MV-4-11 (cell line): ENCODE measurements at regions not wholly inside any gene's neighbourhood (a gene's known extent, or its start where the extent isn't known, plus 50 kb on each side); places are given as distances from the start of the nearest gene placed in this dataset.
"Not testable (repeated sequence)": the region's sequence is repeated elsewhere in the genome, so short reads cannot be mapped to it uniquely, and the experiment has no call there.

ENCODE experiments used
- DNase-seq: peaks from one replicate; lab custom pipeline; 2025; lab: John Stamatoyannopoulos, UW

DNA sequence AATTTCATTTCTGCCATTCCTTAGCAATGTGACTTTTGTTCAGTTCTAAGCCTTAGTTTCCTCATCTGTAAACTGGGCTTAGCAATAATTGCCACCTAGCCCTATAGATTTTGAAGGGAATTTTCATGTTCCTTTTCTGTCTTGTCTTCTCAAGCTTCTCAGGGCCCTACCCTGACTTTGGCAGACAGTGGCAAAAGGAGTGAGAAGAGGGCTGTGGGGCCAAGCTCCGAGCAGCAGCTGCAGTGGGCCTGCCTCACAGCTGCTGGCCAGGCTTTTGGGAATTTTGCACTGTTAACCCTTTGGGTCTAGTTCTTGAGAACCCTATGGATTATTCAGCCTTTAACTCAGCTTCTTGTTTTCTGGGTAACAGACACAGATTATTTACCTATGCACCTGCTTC lies 67.6 kb upstream of the IGSF1 start:
- no peak for DNase-seq

DNA sequence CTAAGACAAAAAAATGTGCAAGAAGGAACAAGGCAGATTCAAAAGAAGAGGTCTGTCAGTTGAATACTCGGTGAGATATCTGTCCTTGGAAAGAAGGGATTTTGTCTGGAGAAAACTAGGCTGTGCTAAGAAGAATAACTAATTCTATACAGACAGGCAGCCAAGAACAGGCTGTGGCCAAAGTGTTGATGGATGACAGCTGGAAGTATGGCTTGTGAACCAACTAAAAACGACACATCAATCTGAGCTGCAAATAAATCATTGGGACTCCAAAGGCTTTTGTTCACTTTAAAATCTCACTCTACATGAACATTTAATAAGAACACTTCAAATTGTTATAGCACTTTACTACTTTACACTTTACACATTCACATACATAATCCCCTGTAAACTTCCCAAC lies 70.5 kb upstream of the IGSF1 start:
- DNase-seq = no peak

DNA sequence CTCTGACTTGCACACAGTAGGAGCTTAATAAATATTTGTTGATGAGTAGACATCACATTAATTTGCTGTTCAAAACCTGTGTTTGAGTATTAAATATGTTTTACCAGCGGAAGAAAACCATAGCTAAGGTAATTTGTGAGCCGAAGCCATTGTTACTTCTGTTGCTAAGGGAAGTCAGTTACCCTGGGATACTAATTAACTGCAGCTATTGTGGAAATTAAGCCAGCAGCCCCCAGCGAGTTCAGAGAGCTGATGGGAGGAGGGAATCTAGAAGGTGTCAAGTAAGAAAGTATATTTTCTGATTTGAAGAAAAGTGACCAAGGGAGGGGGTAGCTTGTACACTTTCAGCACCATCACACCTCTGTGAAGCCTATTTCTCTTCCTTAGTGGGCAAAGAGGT lies 76.7 kb upstream of the IGSF1 start:
- DNase-seq = no peak

DNA sequence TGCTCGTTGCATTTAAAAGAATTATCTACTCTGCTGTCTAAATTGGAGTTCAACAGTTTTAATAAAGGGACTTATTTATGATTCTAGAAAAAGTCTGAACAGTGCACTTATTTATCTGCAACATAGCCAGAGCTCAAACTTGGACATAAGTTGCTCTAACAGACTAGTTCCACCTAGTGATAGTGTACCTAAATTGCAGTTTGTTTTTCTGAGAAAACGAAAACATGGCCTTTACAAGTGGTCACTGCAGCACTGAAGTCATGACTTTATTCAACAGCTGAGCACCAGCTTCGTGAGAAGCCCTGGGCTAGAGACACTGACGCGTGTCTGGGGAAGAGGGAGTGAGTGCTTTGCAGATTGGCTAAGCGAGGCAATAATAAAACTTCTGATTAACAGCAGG lies 77.3 kb upstream of the IGSF1 start:
- DNase-seq = no peak

DNA sequence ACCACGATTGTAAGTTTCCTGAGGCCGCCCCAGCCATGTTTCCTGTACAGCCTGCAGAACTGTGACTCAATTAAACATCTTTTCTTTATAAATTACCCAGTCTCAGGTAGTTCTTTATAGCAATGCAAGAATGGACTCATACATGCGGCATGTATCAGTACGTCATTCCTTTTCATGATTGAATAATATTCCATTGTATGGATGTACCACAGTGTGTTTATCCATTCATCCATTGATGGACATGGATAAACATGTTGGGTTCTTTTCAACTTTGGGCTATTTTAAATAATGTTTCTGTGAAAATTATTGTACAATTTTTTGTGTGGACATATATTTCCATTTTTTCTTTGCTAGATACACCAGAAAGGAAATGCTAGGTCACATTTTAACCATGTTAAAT lies 99.2 kb upstream of the IGSF1 start:
- DNase-seq = no peak

DNA sequence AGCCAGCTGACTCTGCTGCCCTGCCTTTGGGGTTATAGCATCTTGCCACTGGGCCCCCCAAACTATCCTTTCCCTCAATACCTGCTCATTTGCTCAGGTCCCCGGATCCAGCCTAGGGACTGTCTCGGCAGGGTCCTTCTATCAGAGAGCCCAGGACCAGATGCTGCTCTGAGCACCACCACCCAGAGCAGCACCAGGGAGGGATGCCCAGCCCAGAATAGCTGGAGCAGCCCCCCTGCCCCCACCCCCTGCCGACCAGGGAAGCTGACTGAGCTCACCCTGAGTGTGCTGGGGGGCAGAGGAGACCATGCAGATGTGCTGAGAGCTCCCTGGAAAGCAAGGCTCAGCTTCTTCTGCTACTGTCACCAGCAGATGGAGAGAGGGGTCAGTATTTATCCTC lies 103.6 kb upstream of the IGSF1 start:
- no peak for DNase-seq

DNA sequence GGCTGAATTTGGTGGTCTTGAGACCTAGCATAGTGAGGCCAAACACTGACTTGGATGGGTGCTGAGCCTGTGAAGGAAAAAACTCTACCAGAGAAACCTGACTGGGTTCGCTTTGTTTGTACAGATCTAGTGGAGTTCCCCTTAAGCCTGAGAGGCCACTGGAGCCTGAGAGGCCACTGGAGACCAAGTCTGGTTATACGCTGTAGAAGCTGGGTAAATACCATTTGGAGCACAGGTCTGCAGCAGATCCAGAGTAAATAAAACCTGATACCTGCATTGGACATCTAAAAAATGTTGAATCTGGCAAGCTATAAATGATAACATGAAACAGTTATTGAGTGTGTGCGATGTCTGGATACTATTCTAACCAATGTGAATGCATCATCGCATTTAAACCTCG lies 104.3 kb upstream of the IGSF1 start:
- no peak for DNase-seq

DNA sequence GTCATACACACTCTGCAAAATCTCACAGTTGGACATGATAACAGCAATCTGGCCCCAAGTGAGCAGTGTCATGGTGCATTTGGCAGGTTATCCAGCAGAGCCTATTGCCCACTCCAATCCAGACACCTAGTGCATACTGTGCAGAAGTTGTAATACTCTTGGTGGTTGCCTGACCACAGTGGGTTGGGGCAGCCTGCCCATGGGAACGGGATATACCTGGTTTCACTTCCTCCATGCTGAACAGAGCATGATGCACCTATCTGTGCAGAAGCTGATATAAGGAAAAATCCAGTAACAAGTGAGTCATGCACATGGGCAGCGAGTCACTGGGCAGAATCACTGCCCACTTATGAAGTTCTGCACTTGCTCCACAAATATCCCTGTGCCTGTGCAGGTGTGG lies 105.3 kb upstream of the IGSF1 start:
- no peak for DNase-seq

DNA sequence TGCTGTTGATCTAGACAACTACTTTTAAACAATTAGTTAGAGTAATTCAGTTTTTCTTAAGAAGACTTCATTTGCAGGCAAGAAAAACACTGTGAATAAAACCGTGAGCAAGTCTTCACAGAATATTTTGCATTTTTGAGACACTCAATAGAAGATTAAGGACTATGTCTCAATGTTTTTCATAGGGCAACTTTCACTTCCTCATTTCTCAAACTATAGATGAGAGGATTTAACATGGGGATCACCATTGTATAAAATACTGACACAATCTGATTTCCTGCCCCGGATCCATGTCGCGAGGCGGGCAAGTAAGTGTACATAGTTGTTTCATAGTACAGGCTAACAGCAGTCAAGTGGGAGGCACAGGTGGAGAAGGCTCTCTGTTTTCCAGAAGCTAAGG lies 108.8 kb upstream of the IGSF1 start:
- DNase-seq = peak; percentile 28

DNA sequence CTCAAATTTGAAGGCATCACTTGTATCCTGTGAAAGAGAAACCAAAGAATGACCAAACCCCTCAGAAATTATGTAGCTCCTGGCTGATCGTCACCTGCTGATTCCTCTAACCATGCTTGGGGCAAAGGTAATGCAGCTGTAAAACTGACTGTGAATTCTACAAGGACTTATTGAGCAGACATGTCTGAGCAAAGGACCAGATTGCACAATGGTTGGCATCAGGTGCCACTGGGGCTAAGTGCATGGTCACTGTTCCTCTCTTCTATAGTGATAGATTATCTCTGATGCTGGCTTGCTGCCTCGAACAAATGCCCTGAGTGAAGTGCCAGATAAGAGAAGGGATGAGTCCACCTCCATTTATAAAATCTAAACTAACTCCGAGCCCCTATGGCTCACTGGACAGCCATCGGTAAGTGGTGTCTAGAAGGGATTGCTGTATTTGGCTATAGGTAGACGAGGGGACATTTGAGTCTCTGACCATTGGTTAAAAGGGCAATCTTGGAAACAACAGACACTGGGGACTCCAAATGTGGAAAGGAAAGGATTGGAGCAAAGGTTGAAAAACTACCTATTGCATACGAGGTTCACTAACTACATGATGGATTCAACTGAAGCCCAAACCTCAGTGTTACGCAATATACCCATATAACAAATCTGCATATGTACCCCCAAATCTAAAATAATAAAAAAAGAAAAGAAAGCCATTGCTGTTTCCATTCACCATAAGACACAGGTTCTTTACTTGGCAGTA lies 110.7 kb upstream of the IGSF1 start:
- DNase-seq = no peak

DNA sequence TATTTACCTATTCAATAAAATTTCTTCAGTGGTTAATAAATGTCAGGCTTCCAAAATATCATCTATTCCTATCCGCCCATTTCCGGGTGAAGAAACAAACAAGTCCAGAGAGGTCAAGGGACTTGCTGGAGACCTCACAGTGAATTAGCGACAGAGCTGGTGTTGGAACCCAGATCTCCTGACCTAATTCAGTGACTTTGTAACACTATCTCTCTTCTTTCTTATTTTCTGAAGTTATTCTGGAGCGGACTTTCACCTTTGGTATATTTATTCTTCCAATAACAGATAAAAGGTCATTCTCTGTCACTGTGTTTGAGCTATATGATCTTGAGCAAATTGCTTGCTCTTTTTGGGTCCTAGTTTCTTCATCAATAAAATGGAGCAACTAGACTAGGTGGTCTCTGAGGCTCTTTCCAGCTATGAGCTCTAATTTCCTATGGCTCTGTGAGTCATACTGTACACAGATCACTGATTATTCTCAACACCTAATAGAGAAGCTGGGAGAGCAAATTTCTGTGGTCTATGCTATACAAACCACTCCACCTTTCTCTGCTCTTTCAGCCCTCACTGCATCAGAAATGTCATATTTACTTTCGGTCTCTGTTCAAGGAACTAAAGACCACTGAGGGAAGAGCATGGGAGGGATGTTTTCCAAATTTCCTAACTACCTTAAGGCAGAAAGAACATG lies 113.2 kb upstream of the IGSF1 start:
- DNase-seq = no peak

DNA sequence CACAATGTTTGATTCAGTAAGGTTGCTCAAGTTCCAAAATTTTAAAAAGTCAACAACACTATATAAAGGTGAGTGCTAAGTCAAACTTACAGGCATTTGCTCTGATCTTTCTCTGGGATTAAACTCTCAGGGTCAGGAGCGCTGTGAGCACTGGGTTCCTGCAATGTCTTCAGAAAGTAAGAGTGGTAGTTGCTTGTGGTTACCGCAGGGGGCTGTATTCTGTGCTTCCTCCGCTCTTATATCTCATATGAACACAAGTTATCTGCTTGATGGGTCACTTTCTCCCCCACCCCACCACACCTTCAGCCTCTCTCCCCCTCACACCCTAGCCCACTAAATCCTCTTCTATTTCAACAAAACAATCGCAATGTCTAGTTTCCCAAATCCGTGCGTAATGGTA lies 116.4 kb upstream of the IGSF1 start:
- DNase-seq = no peak

DNA sequence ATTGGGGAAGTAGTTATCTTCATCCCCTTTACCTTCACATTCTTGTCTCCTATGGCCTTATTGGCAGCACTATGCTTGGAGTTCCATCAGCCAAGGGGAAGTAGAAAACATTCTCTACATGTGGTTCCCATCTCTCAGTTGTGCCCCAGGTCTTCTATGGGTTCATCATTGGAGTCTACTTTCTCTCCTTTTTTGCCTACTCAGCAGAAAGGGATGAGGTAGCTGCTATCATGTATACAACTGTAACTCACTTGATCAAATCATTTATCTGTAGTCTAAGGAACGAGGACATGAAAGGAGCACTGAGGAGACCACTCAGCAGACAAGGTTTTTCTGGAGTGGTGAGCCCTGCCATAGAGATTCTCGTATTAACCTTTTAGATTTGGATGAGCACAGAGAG lies 119.0 kb upstream of the OR13H1 start:
- no peak for DNase-seq

DNA sequence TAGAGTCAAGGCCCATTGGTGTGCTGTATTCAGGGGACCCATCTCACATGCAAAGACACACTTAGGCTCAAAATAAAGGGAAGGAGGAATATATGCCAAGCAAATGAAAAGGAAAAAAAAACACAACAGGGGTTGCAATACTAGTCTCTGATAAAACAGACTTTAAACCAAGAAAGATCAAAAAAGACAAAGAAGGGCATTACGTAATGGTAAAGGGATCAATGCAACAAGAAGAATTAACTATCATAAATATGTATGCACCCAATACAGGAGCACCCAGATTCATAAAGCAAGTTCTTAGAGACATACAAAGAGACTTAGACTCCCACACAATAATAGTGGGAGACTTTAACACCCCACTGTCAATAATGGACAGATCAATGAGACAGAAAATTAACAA lies 113.4 kb upstream of the OR13H1 start:
- DNase-seq = not testable (repeated sequence)

DNA sequence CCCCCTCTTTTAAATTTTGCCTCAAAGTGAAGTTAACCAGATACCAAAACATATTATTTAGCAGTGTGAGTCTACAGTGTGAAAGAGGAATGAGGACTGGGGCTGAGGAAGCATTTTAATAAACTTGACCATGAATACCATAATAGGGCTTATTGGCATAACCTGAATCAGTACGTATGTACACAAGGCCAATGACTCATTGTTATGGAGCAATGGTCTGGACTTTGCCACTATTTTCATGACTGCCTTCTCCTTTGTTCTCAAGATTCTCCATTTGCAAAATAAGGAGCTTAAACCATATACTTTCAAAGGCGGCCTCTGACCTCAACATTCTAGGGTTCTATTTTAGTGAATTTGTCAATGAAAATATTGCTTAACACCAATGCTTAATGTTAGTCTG lies 102.8 kb upstream of the OR13H1 start:
- no peak for DNase-seq

DNA sequence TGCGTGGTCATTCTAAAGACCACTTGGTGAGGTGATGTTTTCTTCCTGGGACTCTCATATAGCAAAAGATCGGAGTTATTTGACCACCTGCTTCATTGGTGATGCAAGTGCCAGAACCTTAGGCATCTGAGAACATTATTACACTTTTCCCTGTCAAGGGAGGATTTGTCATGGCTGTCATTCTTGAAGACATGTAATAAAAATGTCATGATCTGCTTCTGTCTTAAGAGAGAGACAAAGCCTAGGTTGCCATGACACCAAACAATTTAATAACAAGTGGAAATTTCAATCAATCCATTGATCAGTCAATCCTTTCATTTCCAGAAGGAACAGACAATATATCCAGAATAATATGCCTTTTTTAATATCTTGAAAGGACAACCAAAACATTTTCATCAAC lies 97.9 kb upstream of the OR13H1 start:
- no peak for DNase-seq

DNA sequence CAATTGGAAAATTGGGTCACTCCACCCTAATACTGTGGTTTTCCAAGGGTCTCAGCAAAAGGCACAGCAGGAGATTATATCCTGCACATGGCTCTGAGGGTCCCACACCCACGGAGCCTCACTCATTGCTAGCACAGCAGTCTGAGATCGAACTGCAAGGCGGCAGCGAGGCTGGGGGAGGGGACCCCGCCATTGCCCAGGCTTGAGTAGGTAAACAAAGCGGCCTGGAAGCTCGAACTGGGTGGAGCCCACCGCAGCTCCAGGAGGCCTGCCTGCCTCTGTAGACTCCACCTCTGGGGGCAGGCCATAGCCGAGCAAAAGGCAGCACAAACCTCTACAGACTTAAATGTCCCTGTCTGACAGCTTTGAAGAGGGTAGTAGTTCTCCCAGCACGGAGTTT lies 82.0 kb upstream of the OR13H1 start:
- not testable (repeated sequence) for DNase-seq

DNA sequence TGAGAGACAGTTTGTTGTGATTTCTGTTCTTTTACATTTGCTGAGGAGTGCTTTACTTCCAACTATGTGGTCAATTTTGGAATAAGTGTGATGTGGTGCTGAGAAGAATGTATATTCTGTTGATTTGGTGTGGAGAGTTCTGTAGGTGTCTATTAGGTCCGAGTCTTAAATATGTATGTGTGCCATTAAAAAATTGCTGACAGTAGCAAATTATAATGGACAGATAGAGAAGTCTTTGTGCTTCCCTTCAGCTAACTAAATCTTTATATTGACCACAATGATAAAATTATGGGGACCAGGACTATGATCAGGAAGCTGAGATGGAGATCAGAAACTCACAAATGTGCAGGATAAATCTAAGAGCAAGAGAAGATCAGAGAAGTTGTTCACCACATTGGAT lies 70.1 kb upstream of the OR13H1 start:
- not testable (repeated sequence) for DNase-seq

DNA sequence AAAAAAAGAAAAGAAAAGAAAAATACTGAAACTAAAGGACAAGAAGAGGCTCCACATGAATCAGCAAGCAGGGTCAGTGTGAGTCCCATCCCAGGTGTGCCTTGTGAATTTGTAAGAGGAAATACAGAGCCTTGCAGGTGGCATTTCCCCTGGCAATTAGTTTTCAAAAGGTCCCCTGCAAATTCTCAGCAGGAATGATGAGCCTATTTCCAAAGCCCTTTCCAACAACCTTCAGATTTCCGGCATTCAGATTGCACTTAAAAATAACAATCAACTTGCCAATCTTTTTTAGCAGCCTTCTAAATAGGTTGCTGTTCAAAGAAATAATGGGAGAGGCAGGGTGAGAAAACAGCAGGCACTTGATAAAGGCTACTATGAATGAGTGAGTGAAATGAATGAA lies 66.4 kb upstream of the OR13H1 start:
- no peak for DNase-seq
